HEK293T (cell line): ENCODE measurements at regions not wholly inside any gene's neighbourhood (a gene's known extent, or its start where the extent isn't known, plus 50 kb on each side); places are given as distances from the start of the nearest gene placed in this dataset.
"Not testable (repeated sequence)": the region's sequence is repeated elsewhere in the genome, so short reads cannot be mapped to it uniquely, and the experiment has no call there.

Source experiments
- CTCF ChIA-PET: fragments of 350-600 bp; formaldehyde crosslinking; extraction: SDS; loops from one replicate; lab custom pipeline; 2021; ENCODE audit warnings: antibody characterized with exemption, inconsistent platforms; lab: Yijun Ruan, JAX
- POLR2A ChIA-PET: fragments of 350-600 bp; formaldehyde crosslinking; extraction: SDS; loops from one replicate; lab custom pipeline; 2020; ENCODE audit warnings: antibody characterized with exemption, inconsistent platforms; lab: Yijun Ruan, JAX
- DNase-seq: peaks from one replicate; pipeline ENCODE4 v3.0.0; 2012; ENCODE audit warnings: mixed read lengths; ENCODE audit errors: extremely low spot score
- ARNT ChIP-seq: fragments of 450-650 bp; IDR thresholded peaks from 2 replicates; pipeline ENCODE4 v1.6.1; 2017; ENCODE audit warnings: mild to moderate bottlenecking
- BHLHE40 ChIP-seq: fragments of 450-650 bp; IDR thresholded peaks from 2 replicates; pipeline ENCODE4 v1.6.1; 2016; ENCODE audit warnings: mild to moderate bottlenecking, moderate library complexity, borderline replicate concordance
- CTBP1 ChIP-seq: fragments of 450-650 bp; IDR thresholded peaks from 2 replicates; pipeline ENCODE4 v1.6.1; 2016; ENCODE audit warnings: borderline replicate concordance
- ELF4 ChIP-seq: fragments of 450-650 bp; IDR thresholded peaks from 2 replicates; pipeline ENCODE4 v1.6.1; 2017; ENCODE audit warnings: antibody characterized with exemption
- FOXA1 ChIP-seq: fragments of 450-650 bp; IDR thresholded peaks from 2 replicates; pipeline ENCODE4 v1.6.1; 2016; ENCODE audit warnings: mild to moderate bottlenecking
- FOXK2 ChIP-seq: fragments of 450-650 bp; IDR thresholded peaks from 2 replicates; pipeline ENCODE4 v1.6.1; 2016; ENCODE audit warnings: mild to moderate bottlenecking
- FOXM1 ChIP-seq: fragments of 450-650 bp; IDR thresholded peaks from 2 replicates; pipeline ENCODE4 v1.6.1; 2017; ENCODE audit warnings: mild to moderate bottlenecking, borderline replicate concordance
- HDGF ChIP-seq: fragments of 450-650 bp; IDR thresholded peaks from 2 replicates; pipeline ENCODE4 v1.6.1; 2017; ENCODE audit warnings: antibody characterized with exemption, borderline replicate concordance
- L3MBTL2 ChIP-seq: fragments of 450-650 bp; conservative IDR thresholded peaks from 2 replicates; pipeline ENCODE4 v1.6.1; 2016; ENCODE audit warnings: mild to moderate bottlenecking
- LEF1 ChIP-seq: fragments of 450-650 bp; IDR thresholded peaks from 2 replicates; pipeline ENCODE4 v1.6.1; 2017; ENCODE audit warnings: mild to moderate bottlenecking, borderline replicate concordance
- NFRKB ChIP-seq: fragments of 450-650 bp; IDR thresholded peaks from 2 replicates; pipeline ENCODE4 v1.6.1; 2016; ENCODE audit warnings: mild to moderate bottlenecking, moderate library complexity
- PKNOX1 ChIP-seq: fragments of 450-650 bp; IDR thresholded peaks from 2 replicates; pipeline ENCODE4 v1.6.1; 2016
- SP1 ChIP-seq: fragments of 450-650 bp; IDR thresholded peaks from 2 replicates; pipeline ENCODE4 v1.6.1; 2017
- SUZ12 ChIP-seq: fragments of 450-650 bp; IDR thresholded peaks from 2 replicates; pipeline ENCODE4 v1.6.1; 2016; ENCODE audit warnings: mild to moderate bottlenecking
- TARDBP ChIP-seq: fragments of 450-650 bp; IDR thresholded peaks from 2 replicates; pipeline ENCODE4 v1.6.1; 2016
- ZNF384 ChIP-seq: fragments of 450-650 bp; IDR thresholded peaks from 2 replicates; pipeline ENCODE4 v1.6.1; 2016

GRCh38 chr15:96187341-96188305 is 142.9 kb upstream of the NR2F2 start:
- CTCF ChIA-PET: no interaction called here
- TF ChIP-seq L3MBTL2: no peak
- TF ChIP-seq HDGF: no peak
- no peak for TF ChIP-seq ELF4
- TF ChIP-seq SP1: no peak
- no peak for DNase-seq
- POLR2A ChIA-PET: no interaction called here

- no peak for TF ChIP-seq CTBP1
- TF ChIP-seq ARNT: no peak
- TF ChIP-seq TARDBP: no peak
- TF ChIP-seq FOXA1: no peak
- TF ChIP-seq LEF1: no peak
- TF ChIP-seq HDGF: no peak
- no peak for TF ChIP-seq SP1
- TF ChIP-seq PKNOX1: no peak
- POLR2A ChIA-PET: no interaction called here
- DNase-seq: no peak
- CTCF ChIA-PET: no interaction called here
Measured at GRCh38 chr15:96197721-96198120, 132.8 kb upstream of the NR2F2 start.

- CTCF ChIA-PET: no interaction called here
- POLR2A ChIA-PET: no interaction called here
- TF ChIP-seq FOXK2 (no peak), ZNF384 (no peak), FOXA1 (no peak), LEF1 (no peak), BHLHE40 (no peak), SUZ12 (no peak)
- DNase-seq: no peak
Measured at GRCh38 chr15:96199111-96199510, 131.4 kb upstream of the NR2F2 start.

GRCh38 chr15:96200357-96200967 is 130.0 kb upstream of the NR2F2 start:
- CTCF ChIA-PET: no interaction called here
- POLR2A ChIA-PET: no interaction called here
- TF ChIP-seq FOXA1 (no peak), FOXK2 (no peak), ZNF384 (no peak), L3MBTL2 (no peak), SP1 (no peak), HDGF (no peak), ELF4 (no peak), PKNOX1 (no peak), CTBP1 (no peak), ARNT (no peak), FOXM1 (no peak), LEF1 (no peak), BHLHE40 (no peak), SUZ12 (no peak), TARDBP (no peak), NFRKB (no peak)
- no peak for DNase-seq

- TF ChIP-seq NFRKB (no peak), FOXK2 (no peak), PKNOX1 (no peak), BHLHE40 (no peak), FOXA1 (no peak), LEF1 (no peak), ZNF384 (no peak), ARNT (no peak), CTBP1 (no peak), L3MBTL2 (no peak)
- no peak for DNase-seq
- ChIA-PET CTCF (no interaction called here), POLR2A (no interaction called here)
Measured at GRCh38 chr15:96201696-96202095, 128.8 kb upstream of the NR2F2 start.

GRCh38 chr15:96205588-96205987 is 124.9 kb upstream of the NR2F2 start:
- CTCF ChIA-PET, DNase-seq: not testable (repeated sequence)

GRCh38 chr15:96207377-96208006 is 123.0 kb upstream of the NR2F2 start:
- no peak for TF ChIP-seq FOXM1
- TF ChIP-seq TARDBP: no peak
- no peak for TF ChIP-seq SP1
- no peak for TF ChIP-seq NFRKB
- no peak for TF ChIP-seq ZNF384
- TF ChIP-seq FOXK2: no peak
- TF ChIP-seq PKNOX1: no peak
- TF ChIP-seq HDGF: no peak
- TF ChIP-seq ELF4: no peak
- no peak for TF ChIP-seq L3MBTL2
- TF ChIP-seq ARNT: no peak
- no peak for TF ChIP-seq CTBP1
- TF ChIP-seq FOXA1: no peak
- no peak for TF ChIP-seq LEF1
- no peak for TF ChIP-seq SUZ12
- no peak for TF ChIP-seq BHLHE40
- DNase-seq: no peak
- ChIA-PET POLR2A (no interaction called here), CTCF (no interaction called here)

More at GRCh38 chr15:96205588-96205987, 124.9 kb upstream of the NR2F2 start:
- POLR2A ChIA-PET: not testable (repeated sequence)
